Suppressor macrophage treated with lipopolysaccharide for 4 hours (primary cell): ENCODE measurements at regions not wholly inside any gene's neighbourhood (a gene's known extent, or its start where the extent isn't known, plus 50 kb on each side); places are given as distances from the start of the nearest gene placed in this dataset.

Experiments used
- DNase-seq: peaks from one replicate; pipeline ENCODE4 v3.0.0-alpha.2; 2020

DNA sequence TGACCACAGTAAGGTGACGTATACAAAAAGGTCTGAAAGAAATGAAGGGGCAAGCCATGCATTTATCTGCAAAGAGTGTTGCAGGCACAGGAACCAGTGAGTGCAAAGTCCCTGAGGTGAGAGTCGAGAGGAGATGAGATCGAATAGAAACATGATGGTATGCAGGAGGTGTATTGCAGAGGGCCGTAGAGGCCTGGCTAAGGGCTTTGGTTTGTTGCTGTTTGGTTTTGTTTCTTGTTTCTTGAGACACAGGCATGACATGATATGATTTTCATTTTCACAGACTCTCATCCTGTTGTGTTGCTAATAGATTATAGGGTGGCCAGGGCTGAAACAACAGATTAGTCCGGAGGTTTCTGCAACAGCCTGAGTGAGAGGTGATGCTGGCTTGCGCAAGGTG is 80.4 kb downstream of the HSPH1 start:
- no peak for DNase-seq

GRCh38 chr13:31074756-31075155 is 86.9 kb downstream of the HSPH1 start:
- DNase-seq: no peak

- no peak for DNase-seq
These were observed 87.6 kb downstream of the HSPH1 start for GRCh38 chr13:31073859-31074718.

DNA sequence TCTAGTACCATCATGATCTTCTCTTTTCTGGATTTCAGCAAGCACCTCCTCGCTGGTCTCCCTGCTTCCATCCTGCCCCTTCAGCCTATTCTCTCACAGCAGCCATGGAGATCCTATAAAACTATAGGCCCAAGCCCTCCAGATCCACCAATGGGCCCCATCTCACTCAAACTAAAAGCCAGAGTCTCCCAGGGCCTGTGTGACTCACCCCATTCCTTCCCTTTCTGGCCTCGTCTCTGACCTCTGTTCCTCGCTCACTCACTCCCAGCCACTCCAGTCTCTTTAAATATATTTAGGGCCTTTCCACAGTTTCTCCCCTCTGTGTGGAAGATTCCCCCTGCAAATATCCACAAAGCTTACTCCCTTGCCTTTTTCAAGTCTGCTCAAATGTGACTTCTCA is 89.7 kb downstream of the HSPH1 start:
- no peak for DNase-seq

DNA sequence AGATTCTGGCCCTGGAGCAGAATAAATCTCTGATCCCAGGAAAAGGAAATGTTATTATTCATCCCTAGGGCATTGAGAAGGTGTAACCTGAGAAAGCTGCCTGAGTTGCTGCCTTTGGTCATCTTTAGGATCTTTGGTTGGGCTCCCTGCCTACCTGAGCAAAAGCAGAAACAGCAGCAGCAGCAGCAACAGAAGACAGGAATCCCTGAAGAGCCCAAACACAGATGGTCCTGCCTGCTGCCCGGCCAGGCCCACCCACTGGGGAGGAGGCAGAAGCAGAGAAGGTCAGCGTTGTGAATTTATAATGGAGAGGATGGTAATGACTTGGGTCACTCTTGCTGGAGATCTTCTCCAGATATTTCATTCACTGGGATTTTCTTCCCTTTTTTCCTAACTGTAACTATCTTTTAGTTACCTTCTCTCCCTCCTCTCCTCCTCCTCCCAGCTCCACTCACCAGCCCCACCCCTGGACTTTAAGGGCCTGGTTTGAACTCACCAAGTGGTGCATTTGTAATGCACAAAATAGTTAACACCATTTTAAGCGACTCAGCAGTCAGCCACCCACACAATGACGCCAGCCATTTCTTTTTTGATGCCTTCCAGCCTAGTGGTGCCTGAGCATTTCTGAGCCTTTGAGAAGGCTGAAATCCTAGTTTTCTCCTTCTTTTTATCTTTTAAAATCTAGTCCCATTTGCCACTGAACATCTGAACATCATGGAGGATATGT is 91.7 kb downstream of the HSPH1 start:
- DNase-seq: no peak

- no peak for DNase-seq
These were observed 93.6 kb downstream of the HSPH1 start for GRCh38 chr13:31068119-31068423.

- DNase-seq: peak; percentile 67
These were observed 94.1 kb downstream of the HSPH1 start for GRCh38 chr13:31067416-31068118.

- DNase-seq: no peak
These were observed 97.1 kb downstream of the HSPH1 start for GRCh38 chr13:31064636-31065035.

DNA sequence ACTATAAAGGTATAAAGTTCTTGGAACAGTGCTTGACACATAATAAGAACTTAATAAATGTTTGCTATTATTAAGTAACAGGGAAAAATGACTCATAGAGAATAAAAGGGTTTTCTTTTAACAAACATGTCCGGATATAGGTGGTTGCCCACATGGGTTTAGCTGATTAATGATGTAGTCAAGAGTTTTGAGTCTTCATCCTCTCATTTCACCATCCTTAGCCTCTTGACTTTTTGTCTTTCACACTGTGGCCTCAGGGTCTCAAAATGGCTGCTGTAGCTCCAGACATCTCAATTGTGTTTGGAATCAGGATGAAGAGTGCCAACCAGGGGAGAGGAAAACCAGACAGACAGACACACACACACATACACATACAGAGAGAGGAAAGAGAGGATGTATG is 97.9 kb downstream of the HSPH1 start:
- no peak for DNase-seq

GRCh38 chr13:31060655-31061054 is 101.0 kb downstream of the HSPH1 start:
- no peak for DNase-seq

DNA sequence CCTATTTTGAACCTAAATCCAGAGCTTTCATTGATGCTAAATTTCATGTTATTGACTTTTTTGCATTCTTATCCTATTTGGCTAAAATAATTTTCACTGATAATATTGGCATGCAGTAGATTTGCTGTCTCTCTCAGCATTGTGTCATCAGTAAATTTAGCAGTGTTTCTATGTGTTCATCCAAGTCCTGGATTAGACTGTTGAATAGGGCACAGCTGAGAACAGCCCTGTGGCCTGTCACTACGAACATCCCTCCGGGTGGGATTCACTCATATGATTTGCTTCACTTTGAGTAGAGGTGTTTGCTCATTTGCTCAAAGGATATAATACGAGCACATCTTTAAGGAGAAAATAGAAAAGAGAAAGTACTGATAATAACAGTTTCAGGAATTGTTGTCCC is 101.5 kb downstream of the HSPH1 start:
- DNase-seq: no peak

DNA sequence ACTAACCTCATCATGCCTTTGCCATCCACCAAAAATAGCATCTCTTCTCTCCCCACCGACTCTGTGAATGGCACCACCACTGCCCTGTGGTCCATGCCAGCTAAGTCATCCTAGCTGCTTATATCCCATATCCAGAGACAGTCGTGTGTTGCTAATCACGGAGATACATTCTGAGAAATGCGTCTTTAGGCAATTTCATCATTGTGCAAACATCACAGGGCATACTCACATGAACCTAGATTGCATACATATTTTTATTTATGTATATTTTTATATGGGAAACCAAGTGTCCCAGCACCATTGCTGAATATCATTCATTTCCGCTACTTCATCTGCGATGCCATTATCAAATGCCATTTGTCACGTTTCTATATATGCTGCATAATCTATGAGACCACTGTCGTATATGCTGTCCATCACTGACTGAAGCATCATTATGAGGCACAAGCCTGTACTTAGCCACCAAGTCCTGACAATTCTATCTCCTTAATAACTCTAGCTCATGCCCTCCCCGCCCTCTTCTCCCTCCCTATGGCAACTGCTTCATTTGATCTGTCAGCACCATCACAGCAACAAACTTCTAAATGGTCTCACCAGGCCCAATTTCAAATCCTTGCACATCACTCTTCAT is 104.2 kb downstream of the HSPH1 start:
- no peak for DNase-seq

DNA sequence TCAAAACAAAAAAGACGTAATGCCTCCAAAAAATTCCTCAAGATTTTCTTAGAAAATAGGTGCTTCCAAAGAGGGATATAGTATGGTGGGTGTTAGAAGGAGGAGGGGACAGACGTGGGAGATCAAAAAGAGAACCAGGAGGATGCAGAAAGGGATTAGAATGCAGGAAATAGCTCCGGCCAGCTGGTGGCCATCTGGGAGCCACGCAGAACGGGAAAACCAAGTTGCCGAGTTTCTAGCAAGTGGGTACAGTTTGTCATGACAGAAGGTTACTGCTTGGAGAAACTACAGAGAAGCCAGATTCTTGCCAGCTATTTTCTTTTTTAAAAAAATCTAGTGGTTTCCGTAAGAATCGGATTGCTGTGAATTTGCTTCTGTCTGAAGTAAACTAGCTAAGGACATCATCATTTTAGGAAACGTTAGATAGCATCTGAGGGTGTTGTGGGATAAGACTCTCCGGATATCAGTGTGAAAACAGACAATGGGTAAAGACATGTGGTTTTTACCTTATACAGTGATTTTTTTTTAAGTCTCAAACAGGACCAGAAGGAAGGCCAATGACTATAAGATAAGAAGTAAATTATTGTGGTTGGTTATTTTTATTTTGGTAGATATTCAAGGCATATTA is 104.9 kb downstream of the HSPH1 start:
- no peak for DNase-seq

GRCh38 chr13:31055589-31055988 is 106.1 kb downstream of the HSPH1 start:
- DNase-seq: no peak

GRCh38 chr13:31054632-31055031 is 107.1 kb downstream of the HSPH1 start:
- DNase-seq: no peak

DNA sequence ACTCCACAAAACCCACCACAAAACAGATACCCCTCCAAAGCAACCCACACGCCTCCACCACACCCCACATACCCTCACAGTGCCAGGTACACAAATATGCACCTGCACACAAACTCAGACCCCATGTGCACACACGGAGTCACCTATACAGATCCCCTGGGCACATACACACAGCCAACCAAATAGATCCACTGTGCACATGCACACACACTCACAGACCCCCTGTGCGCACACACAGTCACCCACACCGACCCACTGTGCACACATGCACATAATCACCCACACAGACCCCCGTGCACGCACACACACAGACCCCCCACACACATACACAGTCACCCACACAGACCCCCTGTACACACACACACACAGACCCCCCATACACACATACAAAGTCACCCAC is 107.8 kb downstream of the HSPH1 start:
- DNase-seq: no peak

GRCh38 chr13:31053091-31053490 is 108.6 kb downstream of the HSPH1 start:
- no peak for DNase-seq

DNA sequence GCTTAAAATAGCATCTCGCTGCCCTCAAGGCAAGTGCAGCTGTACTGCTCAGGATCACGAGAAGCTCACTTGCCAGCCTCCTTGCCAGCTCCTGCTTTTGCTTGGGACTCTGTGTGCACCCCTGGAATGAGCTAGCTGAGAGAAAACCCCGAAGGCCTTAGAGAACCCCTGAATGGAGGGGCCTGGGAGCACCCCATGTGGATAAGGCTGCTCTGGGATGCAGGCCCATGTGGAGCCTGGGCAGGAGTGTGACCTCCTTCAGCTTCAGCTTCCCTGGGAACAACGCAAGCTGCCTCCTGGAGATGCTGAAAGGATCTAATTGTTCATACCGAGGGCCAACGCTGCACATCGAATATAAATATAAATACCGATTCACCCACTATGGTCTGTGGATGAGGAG is 109.2 kb downstream of the HSPH1 start:
- no peak for DNase-seq

DNA sequence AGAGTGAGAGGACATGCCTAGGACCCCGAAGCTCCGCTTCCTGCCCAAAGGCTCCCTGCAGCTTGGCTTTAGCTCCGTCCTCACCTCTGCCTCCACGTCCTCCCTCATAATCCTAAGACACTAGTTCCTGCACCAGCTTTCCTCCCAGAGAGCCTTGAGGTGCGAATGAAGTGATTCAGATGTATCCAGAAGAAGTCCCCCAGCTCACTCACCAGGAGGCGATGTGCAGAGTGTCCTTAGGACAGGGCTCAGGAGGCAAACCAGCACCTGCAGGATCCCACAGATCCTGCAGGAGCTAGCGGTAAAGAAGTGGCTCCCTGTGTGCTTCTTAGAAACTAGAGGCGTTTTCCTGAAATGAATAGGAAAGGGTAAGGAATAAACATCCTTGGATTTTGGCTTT is 109.7 kb downstream of the HSPH1 start:
- no peak for DNase-seq

DNA sequence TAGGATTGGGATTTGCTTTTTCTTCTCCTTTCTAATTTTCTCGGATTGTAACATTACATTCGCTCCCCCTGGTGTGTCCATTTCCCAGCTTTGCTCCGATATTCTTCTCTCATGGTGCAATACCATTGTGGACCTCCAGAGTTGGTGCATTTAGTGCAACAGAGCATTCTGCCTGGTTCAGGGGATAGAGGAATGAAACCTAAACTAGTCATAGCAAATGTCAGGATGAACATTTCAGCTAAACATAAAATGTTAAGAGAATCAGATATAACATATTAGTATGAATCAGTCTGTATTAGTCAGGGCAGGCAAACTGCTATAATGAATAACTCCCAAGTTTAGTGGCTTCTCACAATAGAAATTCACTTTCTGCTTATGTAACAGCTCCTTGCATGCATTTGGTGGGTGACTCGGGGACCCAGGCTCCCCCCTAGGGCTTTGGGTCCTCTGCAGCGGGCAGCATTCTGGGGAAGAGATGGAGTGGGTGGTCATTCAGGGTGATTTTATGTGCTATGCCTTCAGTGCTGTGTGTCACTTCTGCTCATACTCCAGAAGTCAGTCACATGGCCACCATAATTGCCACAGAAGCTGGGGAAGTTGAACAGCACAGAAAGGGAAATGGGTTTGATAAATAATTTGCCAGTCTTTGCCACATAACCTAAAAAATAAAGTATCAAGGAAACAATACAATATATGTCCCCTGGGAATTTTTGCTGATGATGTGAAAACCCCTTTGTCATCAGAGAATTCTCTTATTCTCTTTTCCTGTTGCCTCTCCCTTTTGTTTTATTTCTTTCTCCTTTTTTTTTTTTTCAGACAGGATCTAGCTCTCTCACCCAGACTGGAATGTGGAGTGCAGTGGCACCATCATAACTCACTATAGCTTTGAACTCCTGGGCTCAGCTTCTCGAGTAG is 111.0 kb downstream of the HSPH1 start:
- peak; percentile 84 for DNase-seq

GRCh38 chr13:31049833-31050232 is 111.9 kb downstream of the HSPH1 start:
- DNase-seq: no peak

DNA sequence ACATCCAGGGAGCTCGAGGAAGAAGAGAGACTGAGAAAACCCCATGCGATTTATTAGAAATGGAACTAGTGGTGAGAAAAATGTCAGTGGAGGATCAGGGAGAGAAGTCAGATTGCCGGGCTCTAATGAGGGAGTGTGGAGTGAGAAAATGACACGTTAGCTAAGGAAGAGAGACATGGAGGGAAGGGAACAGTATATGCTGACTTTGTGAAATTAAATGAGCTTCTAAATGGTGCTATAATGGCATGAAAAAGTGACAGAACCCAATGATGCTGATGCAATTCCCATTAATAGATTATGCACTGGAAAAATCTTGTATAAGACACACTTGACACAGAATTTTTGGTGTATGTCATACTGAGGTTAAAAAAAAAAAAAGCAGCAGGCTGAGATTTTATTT is 112.6 kb downstream of the HSPH1 start:
- DNase-seq: no peak
